ENCODE measurements at regions not wholly inside any gene's neighbourhood (a gene's known extent, or its start where the extent isn't known, plus 50 kb on each side); places are given as distances from the start of the nearest gene placed in this dataset.

DNA sequence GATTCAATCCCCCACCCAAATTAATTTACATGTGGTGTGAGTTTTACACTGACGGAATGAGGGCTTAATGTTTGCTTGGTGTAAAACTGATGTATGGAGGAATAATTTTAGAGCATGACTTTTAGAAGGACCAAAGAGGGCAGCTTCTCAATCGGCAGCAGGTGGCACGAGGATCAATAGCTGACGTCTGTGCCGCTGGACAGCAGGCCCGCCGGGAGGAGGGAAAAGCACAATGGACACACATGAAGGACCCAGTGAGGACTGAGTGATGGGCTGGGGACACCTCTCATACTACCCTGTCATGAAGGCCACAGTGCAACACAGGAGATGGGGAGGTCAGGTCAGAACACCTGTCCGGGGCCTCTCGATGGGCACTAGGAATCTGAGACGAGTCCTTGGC is 61.4 kb upstream of the NSMCE3 start:
- Mint-ChIP-seq H3K27ac (no peak overlapping the region), H3K4me1 (no peaks in the 10 kb centered on the region), H3K9me3 (peaks cover 7% of the 10 kb centered on the region), H3K4me3 (no peak overlapping the region), H3K36me3 (peaks cover under 1% of the 10 kb centered on the region), H3K27me3 (ENCODE audit: low read depth) (no peaks in the 10 kb centered on the region)
- TF ChIP-seq, protein P1, sequence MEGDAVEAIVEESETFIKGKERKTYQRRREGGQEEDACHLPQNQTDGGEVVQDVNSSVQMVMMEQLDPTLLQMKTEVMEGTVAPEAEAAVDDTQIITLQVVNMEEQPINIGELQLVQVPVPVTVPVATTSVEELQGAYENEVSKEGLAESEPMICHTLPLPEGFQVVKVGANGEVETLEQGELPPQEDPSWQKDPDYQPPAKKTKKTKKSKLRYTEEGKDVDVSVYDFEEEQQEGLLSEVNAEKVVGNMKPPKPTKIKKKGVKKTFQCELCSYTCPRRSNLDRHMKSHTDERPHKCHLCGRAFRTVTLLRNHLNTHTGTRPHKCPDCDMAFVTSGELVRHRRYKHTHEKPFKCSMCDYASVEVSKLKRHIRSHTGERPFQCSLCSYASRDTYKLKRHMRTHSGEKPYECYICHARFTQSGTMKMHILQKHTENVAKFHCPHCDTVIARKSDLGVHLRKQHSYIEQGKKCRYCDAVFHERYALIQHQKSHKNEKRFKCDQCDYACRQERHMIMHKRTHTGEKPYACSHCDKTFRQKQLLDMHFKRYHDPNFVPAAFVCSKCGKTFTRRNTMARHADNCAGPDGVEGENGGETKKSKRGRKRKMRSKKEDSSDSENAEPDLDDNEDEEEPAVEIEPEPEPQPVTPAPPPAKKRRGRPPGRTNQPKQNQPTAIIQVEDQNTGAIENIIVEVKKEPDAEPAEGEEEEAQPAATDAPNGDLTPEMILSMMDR (IDR thresholded peaks at IDR 0.05; ENCODE audit: unreplicated experiment) = no peak
- DNase-seq (ENCODE audit: low spot score in 2 of 2, unreplicated experiment in 2 of 2) = no peak

DNA sequence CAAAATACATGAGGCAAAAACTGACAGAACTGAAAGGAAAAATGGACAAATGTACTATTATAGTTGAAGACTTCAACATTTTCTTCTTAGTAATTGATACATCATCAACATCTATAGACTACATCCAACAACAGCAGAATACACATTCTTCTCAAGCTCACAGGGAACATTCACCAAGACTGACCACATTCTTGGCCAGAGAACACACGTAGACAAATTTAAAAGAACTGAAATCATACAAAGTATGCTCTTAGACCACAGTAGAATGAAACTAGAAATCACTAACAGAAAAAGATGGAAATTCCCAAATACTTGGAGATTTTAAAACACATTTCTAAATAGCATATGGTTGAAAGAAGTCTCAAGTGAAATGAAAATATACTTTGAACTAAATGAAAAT is 55.1 kb upstream of the NSMCE3 start:
- Mint-ChIP-seq H3K9me3 (peaks cover 34% of the 10 kb centered on the region), H3K27me3 (ENCODE audit: low read depth) (no peaks in the 10 kb centered on the region), H3K4me3 (no peak overlapping the region), H3K27ac (no peak overlapping the region), H3K4me1 (no peaks in the 10 kb centered on the region), H3K36me3 (peaks cover 2% of the 10 kb centered on the region)
- no peak for DNase-seq (ENCODE audit: low spot score in 2 of 2, unreplicated experiment in 2 of 2)
- TF ChIP-seq, protein P1 (IDR thresholded peaks at IDR 0.05; ENCODE audit: unreplicated experiment) = no peak

DNA sequence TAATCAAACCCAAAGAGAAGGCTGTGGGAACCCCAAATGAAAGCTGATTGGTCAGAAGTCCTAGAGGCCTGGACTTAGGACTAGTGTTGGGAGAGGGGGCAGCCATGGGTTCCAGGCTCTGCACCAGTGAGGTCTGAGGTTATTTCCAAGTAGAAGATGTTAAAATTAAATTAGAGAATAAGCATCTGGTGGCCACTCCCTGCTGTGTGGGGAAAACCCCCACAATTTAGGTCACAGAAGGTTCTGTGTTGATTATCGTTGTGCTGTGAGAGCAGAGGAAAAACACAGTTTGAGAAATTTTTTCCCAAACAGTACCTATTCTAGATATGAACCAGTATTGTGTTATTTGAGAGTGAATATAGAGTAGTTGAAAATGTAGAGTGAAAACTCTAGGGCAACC is 53.9 kb upstream of the NSMCE3 start:
- TF ChIP-seq, protein P1 (IDR thresholded peaks at IDR 0.05; ENCODE audit: unreplicated experiment) = no peak
- H3K27me3 Mint-ChIP-seq (ENCODE audit: low read depth) = no peaks in the 10 kb centered on the region
- H3K9me3 Mint-ChIP-seq = peaks cover 34% of the 10 kb centered on the region
- H3K4me1 Mint-ChIP-seq = no peaks in the 10 kb centered on the region
- no peak for DNase-seq (ENCODE audit: low spot score in 2 of 2, unreplicated experiment in 2 of 2)
- no peak overlapping the region for H3K4me3 Mint-ChIP-seq
- H3K27ac Mint-ChIP-seq = no peak overlapping the region
- H3K36me3 Mint-ChIP-seq = peaks cover 2% of the 10 kb centered on the region

DNA sequence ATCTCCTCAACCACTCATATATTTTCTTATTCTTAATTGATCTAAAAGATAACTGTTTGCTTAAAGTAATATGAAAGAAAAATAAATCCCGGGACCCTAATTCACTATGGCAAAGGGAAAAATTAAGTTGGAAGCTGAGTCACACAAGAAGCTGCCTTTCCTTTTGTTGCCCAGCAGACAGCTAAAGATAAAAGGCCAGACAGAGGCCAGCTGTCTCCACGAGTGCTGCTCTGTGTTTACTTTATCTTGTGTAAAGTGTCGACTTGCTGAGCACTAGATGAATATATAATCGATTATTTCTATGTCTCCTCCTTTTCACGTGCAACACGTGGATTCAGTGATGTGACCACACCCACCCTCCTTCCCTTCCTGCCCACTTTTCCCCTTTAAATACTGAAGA is 52.8 kb upstream of the NSMCE3 start:
- Mint-ChIP-seq H3K4me1 (no peaks in the 10 kb centered on the region), H3K4me3 (no peak overlapping the region), H3K27me3 (ENCODE audit: low read depth) (no peaks in the 10 kb centered on the region), H3K9me3 (peaks cover 34% of the 10 kb centered on the region), H3K36me3 (peaks cover 2% of the 10 kb centered on the region), H3K27ac (no peak overlapping the region)
- no peak for DNase-seq (ENCODE audit: low spot score in 2 of 2, unreplicated experiment in 2 of 2)
- TF ChIP-seq, protein P1 (IDR thresholded peaks at IDR 0.05; ENCODE audit: unreplicated experiment) = no peak

DNA sequence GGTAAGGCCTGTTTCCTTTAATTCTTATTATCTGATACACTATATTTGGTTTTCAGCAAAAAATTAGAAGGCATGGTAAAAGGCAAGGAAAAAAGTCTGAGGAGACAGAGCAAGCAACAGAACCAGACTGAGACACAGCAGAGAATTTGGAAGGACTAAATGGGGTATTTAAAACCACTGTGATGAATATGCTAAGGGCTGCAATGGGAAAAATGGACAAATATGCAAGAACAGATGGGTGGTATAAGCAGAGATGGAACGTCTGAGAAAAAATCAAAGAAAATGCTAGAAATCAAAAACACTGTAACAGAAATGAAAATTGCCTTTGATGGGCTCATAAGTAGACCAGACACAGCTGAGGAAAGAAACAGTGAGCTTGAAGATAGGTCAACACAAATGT is 50.8 kb upstream of the NSMCE3 start:
- Mint-ChIP-seq H3K27me3 (ENCODE audit: low read depth) (no peaks in the 10 kb centered on the region), H3K9me3 (peaks cover 20% of the 10 kb centered on the region), H3K36me3 (no peaks in the 10 kb centered on the region), H3K4me1 (no peaks in the 10 kb centered on the region), H3K27ac (no peak overlapping the region), H3K4me3 (no peak overlapping the region)
- TF ChIP-seq, protein P1 (IDR thresholded peaks at IDR 0.05; ENCODE audit: unreplicated experiment) = no peak
- no peak for DNase-seq (ENCODE audit: low spot score in 2 of 2, unreplicated experiment in 2 of 2)

DNA sequence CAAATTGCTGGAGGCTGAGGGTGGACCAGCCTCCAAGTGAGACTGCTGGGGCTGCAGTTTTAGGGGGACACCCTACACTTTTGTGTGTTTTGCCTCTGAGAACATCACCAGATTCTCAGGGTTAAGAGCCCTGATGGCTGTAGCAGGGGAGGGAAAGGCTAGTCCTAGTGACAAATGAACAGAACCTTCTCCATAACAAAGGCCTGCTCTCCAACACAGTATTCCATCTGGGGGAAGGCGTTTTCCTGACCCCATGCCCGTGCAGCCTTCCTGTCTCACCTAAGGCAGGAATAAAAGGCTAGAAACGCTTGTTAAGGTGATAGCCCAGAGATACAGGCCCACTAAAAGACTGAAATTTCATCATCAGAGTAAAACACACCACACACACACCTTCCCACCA is 50.2 kb upstream of the NSMCE3 start:
- Mint-ChIP-seq H3K4me1 (no peaks in the 10 kb centered on the region), H3K36me3 (no peaks in the 10 kb centered on the region), H3K9me3 (peaks cover 14% of the 10 kb centered on the region), H3K4me3 (no peak overlapping the region), H3K27ac (no peak overlapping the region), H3K27me3 (ENCODE audit: low read depth) (no peaks in the 10 kb centered on the region)
- no peak for DNase-seq (ENCODE audit: low spot score in 2 of 2, unreplicated experiment in 2 of 2)
- TF ChIP-seq, protein P1 (IDR thresholded peaks at IDR 0.05; ENCODE audit: unreplicated experiment) = no peak
